H1 (cell line): ENCODE measurements at regions not wholly inside any gene's neighbourhood (a gene's known extent, or its start where the extent isn't known, plus 50 kb on each side); places are given as distances from the start of the nearest gene placed in this dataset.

Experiments used
- CTCF ChIA-PET: fragments of 300-600 bp; sonication (Branson Sonifier 250); formaldehyde crosslinking; loops from one replicate; lab custom pipeline; 2021; ENCODE audit not compliant: partially characterized antibody; lab: Charles Lee
- POLR2A ChIA-PET: fragments of 300-600 bp; sonication (Branson Sonifier 250); formaldehyde crosslinking; loops from one replicate; lab custom pipeline; 2021; ENCODE audit warnings: inconsistent platforms; ENCODE audit not compliant: partially characterized antibody; lab: Charles Lee
- DNase-seq, 2 experiments: peaks; one replicate each; pipeline versions ENCODE4 v3.0.0 to v3.0.0-alpha.2; 2010 to 2022; ENCODE audit warnings: low spot score in 2 of 2, low read depth in 1 of 2, mixed read lengths in 1 of 2
- FAIRE-seq: peaks from 2 replicates; lab custom pipeline; 2011; peaks lifted over from hg19 to GRCh38; lab: Jason Lieb, UNC
- H2AFZ ChIP-seq: 2 replicates; pipeline ENCODE4 v1.8.1; 2012; ENCODE audit warnings: low read length, inconsistent platforms
- H2AK5ac ChIP-seq: 2 replicates; pipeline ENCODE4 v1.6.1; 2013; ENCODE audit warnings: low read depth, low read length
- H2BK120ac ChIP-seq: replicated peaks from 2 replicates; pipeline ENCODE3; 2013; ENCODE audit warnings: low read depth, low read length, inconsistent platforms
- H2BK12ac ChIP-seq: 2 replicates; pipeline ENCODE4 v1.6.1; 2013; ENCODE audit warnings: low read depth, low read length
- H2BK15ac ChIP-seq: 2 replicates; pipeline ENCODE4 v1.6.1; 2013; ENCODE audit warnings: low read length
- H2BK20ac ChIP-seq: 2 replicates; pipeline ENCODE4 v1.6.1; 2013; ENCODE audit warnings: low read length
- H2BK5ac ChIP-seq: 2 replicates; pipeline ENCODE4 v1.6.1; 2013; ENCODE audit warnings: low read depth, low read length
- H3K14ac ChIP-seq: 2 replicates; pipeline ENCODE4 v1.6.1; 2013; ENCODE audit warnings: inconsistent platforms; ENCODE audit not compliant: insufficient read length
- H3K18ac ChIP-seq: 2 replicates; pipeline ENCODE4 v1.6.1; 2013; ENCODE audit warnings: low read length; ENCODE audit errors: extremely low read depth
- H3K23ac ChIP-seq: 2 replicates; pipeline ENCODE4 v1.6.1; 2013; ENCODE audit warnings: inconsistent platforms; ENCODE audit not compliant: insufficient read length
- H3K23me2 ChIP-seq: 2 replicates; pipeline ENCODE4 v1.6.1; 2013; ENCODE audit warnings: low read depth, low read length
- H3K27ac ChIP-seq: 2 replicates; pipeline ENCODE4 v1.6.1; 2011; ENCODE audit warnings: low read depth, low read length, inconsistent platforms
- H3K27me3 ChIP-seq, 4 experiments: replicated peaks in 1 of 4; 1 replicate in 1 of 4; 2 replicates in 3 of 4; pipeline versions ENCODE4 v1.6.1 to v1.8.1; 2011 to 2013; ENCODE audit warnings: low read length in 3 of 4, mild to moderate bottlenecking in 3 of 4, inconsistent platforms in 2 of 4, mixed read lengths in 2 of 4, moderate library complexity in 1 of 4; ENCODE audit not compliant: control insufficient read depth in 3 of 4, insufficient read depth in 3 of 4; ENCODE audit errors: extremely low read depth in 1 of 4
- H3K36me3 ChIP-seq, 4 experiments: 2 replicates each; pipeline versions ENCODE4 v1.6.1 to v1.8.1; 2011 to 2013; ENCODE audit warnings: mild to moderate bottlenecking in 4 of 4, low read length in 3 of 4, moderate library complexity in 2 of 4, control low read depth in 1 of 4, inconsistent platforms in 1 of 4; ENCODE audit not compliant: insufficient read depth in 4 of 4, control insufficient read depth in 2 of 4
- H3K4ac ChIP-seq: replicated peaks from 2 replicates; pipeline ENCODE3; 2013; ENCODE audit warnings: low read length, low read depth, mixed read lengths, inconsistent platforms; ENCODE audit not compliant: insufficient read length
- H3K4me1 ChIP-seq, 4 experiments: replicated peaks in 1 of 4; 1 replicate in 1 of 4; 2 replicates in 3 of 4; pipeline versions ENCODE4 v1.6.1 to v1.8.1; 2011 to 2013; ENCODE audit warnings: low read length in 3 of 4, inconsistent platforms in 2 of 4, mixed read lengths in 1 of 4; ENCODE audit not compliant: insufficient read depth in 4 of 4, control insufficient read depth in 3 of 4
- H3K4me2 ChIP-seq, 2 experiments: 2 replicates each; pipeline versions ENCODE4 v1.6.1 to v1.8.1; 2011 to 2013; ENCODE audit warnings: low read depth in 2 of 2, low read length in 2 of 2, control low read depth in 1 of 2, inconsistent platforms in 1 of 2, mild to moderate bottlenecking in 1 of 2; ENCODE audit not compliant: insufficient read depth in 1 of 2
- H3K4me3 ChIP-seq, 4 experiments: fragments of 200-600, 300-600 bp in 1 of 4; sonication (generic), shearing (Covaris generic), sonication (Bioruptor Twin) in 1 of 4; 2 replicates each; pipeline versions ENCODE4 v1.5.1 to v1.8.1; 2011 to 2016; ENCODE audit warnings: low read length in 4 of 4, low read depth in 3 of 4, control low read depth in 2 of 4, inconsistent platforms in 2 of 4, mild to moderate bottlenecking in 2 of 4, mixed read lengths in 1 of 4, moderate library complexity in 1 of 4; ENCODE audit not compliant: insufficient read depth in 2 of 4; ENCODE audit errors: extremely low read depth in 1 of 4
- H3K56ac ChIP-seq: replicated peaks from 2 replicates; pipeline ENCODE3; 2013; ENCODE audit warnings: low read depth, mild to moderate bottlenecking, mixed read lengths, low read length, inconsistent platforms; ENCODE audit not compliant: insufficient read length
- H3K79me1 ChIP-seq: 2 replicates; pipeline ENCODE4 v1.6.1; 2013; ENCODE audit warnings: low read depth, low read length, control low read depth
- H3K79me2 ChIP-seq, 2 experiments: 2 replicates each; pipeline versions ENCODE4 v1.6.1 to v1.8.1; 2012 to 2013; ENCODE audit warnings: low read length in 2 of 2, mild to moderate bottlenecking in 2 of 2, inconsistent platforms in 1 of 2; ENCODE audit not compliant: insufficient read depth in 2 of 2, control insufficient read depth in 1 of 2
- H3K9ac ChIP-seq, 4 experiments: replicated peaks in 1 of 4; 1 replicate in 1 of 4; 2 replicates in 3 of 4; pipeline versions ENCODE4 v1.6.1 to v1.8.1; 2011 to 2013; ENCODE audit warnings: low read depth in 3 of 4, low read length in 3 of 4, control low read depth in 2 of 4, mild to moderate bottlenecking in 2 of 4, moderate library complexity in 2 of 4, inconsistent platforms in 1 of 4; ENCODE audit errors: extremely low read depth in 1 of 4
- H3K9me3 ChIP-seq, 2 experiments: 2 replicates each; pipeline versions ENCODE4 v1.6.1 to v1.8.1; 2012 to 2013; ENCODE audit warnings: mild to moderate bottlenecking in 2 of 2, moderate library complexity in 2 of 2, control low read depth in 1 of 2, inconsistent platforms in 1 of 2, low read depth in 1 of 2, low read length in 1 of 2, mixed read lengths in 1 of 2; ENCODE audit not compliant: insufficient read depth in 2 of 2
- H4K20me1 ChIP-seq, 2 experiments: replicated peaks in 1 of 2; 2 replicates each; pipeline versions ENCODE3 to v1.8.1; 2011 to 2013; ENCODE audit warnings: inconsistent platforms in 2 of 2, low read length in 2 of 2, mild to moderate bottlenecking in 1 of 2; ENCODE audit not compliant: insufficient read depth in 2 of 2, control insufficient read depth in 1 of 2
- H4K5ac ChIP-seq: 2 replicates; pipeline ENCODE4 v1.6.1; 2013; ENCODE audit warnings: low read length, low read depth, mixed read lengths, inconsistent platforms; ENCODE audit not compliant: insufficient read length
- H4K8ac ChIP-seq: 2 replicates; pipeline ENCODE4 v1.8.0; 2013; ENCODE audit warnings: mild to moderate bottlenecking, moderate library complexity, low read length, inconsistent platforms; ENCODE audit not compliant: insufficient read depth; ENCODE audit errors: extremely low read depth
- H4K91ac ChIP-seq: replicated peaks from 2 replicates; pipeline ENCODE3; 2013; ENCODE audit warnings: low read length, mixed read lengths, inconsistent platforms; ENCODE audit not compliant: insufficient read length
- BACH1 ChIP-seq: IDR thresholded peaks from 2 replicates; pipeline ENCODE4 v1.6.1; 2012; ENCODE audit warnings: low read length, improper control_type of control experiment
- CBX5 ChIP-seq: fragments of 300-800, 300-1000 bp; sonication (generic); IDR thresholded peaks from 2 replicates; pipeline ENCODE4 v1.7.1; 2016; ENCODE audit warnings: antibody characterized with exemption, low read length, low read depth
- CHD2 ChIP-seq: IDR thresholded peaks from 2 replicates; pipeline ENCODE4 v1.6.1; 2012; ENCODE audit warnings: low read length, improper control_type of control experiment
- CTBP2 ChIP-seq: IDR thresholded peaks from 2 replicates; pipeline ENCODE4 v1.7.0; 2011; ENCODE audit warnings: borderline replicate concordance, mild to moderate bottlenecking, moderate library complexity, mixed read lengths, low read length; ENCODE audit not compliant: insufficient read depth, insufficient read length
- GABPA ChIP-seq: IDR thresholded peaks from 2 replicates; pipeline ENCODE4 v1.6.1; 2011; ENCODE audit warnings: mild to moderate bottlenecking, low read length, moderate library complexity, borderline replicate concordance; ENCODE audit not compliant: insufficient read depth
- KDM4A ChIP-seq: IDR thresholded peaks from one replicate; pipeline ENCODE4 v1.7.1; 2012; ENCODE audit warnings: low read depth, mild to moderate bottlenecking, moderate library complexity, low read length, inconsistent platforms; ENCODE audit not compliant: severe bottlenecking
- KDM5A ChIP-seq: fragments of 200-600 bp; IDR thresholded peaks from 2 replicates; pipeline ENCODE4 v1.7.1; 2012; ENCODE audit warnings: mild to moderate bottlenecking, low read length, inconsistent platforms, mixed read lengths
- POLR2AphosphoS5 ChIP-seq: IDR thresholded peaks from 2 replicates; pipeline ENCODE4 v1.6.1; 2011; ENCODE audit warnings: low read depth, low read length
- POU5F1 ChIP-seq: IDR thresholded peaks from 2 replicates; pipeline ENCODE4 v1.6.1; 2011; ENCODE audit warnings: low read depth, mild to moderate bottlenecking, low read length, moderate library complexity
- RBBP5 ChIP-seq: IDR thresholded peaks from 2 replicates; pipeline ENCODE4 v1.7.1; 2012; ENCODE audit warnings: low read depth, mild to moderate bottlenecking, inconsistent platforms, low read length, moderate library complexity, borderline replicate concordance
- RNF2 ChIP-seq: fragments of 200-900, 300-1000 bp; sonication (generic); IDR thresholded peaks from 2 replicates; pipeline ENCODE4 v1.7.1; 2016; ENCODE audit warnings: borderline replicate concordance, low read depth, mild to moderate bottlenecking, antibody characterized with exemption, low read length; ENCODE audit not compliant: poor library complexity, severe bottlenecking; ENCODE audit errors: missing control alignments
- SP4 ChIP-seq: IDR thresholded peaks from 2 replicates; pipeline ENCODE4 v1.6.1; 2012; ENCODE audit warnings: low read length, inconsistent platforms
- SRF ChIP-seq: IDR thresholded peaks from 2 replicates; pipeline ENCODE4 v1.6.1; 2011; ENCODE audit warnings: mild to moderate bottlenecking, low read depth, low read length, moderate library complexity
- TAF1 ChIP-seq: IDR thresholded peaks from 2 replicates; pipeline ENCODE4 v1.6.1; 2011; ENCODE audit warnings: mild to moderate bottlenecking, low read depth, low read length
- TBP ChIP-seq: IDR thresholded peaks from 2 replicates; pipeline ENCODE4 v1.6.1; 2011; ENCODE audit warnings: low read depth, low read length, improper control_type of control experiment
- TEAD4 ChIP-seq: IDR thresholded peaks from 2 replicates; pipeline ENCODE4 v1.6.1; 2012; ENCODE audit warnings: low read depth, low read length, inconsistent platforms, mixed read lengths
- WGBS, 2 experiments: shearing (Covaris generic) in 1 of 2; methylation state at CpG; one replicate each; pipeline versions ENCODE4 v1.1.6 to v1.1.7; 2013 to 2015; ENCODE audit warnings: low lambda C conversion rate in 2 of 2, mixed read lengths in 2 of 2, inconsistent platforms in 1 of 2, low coverage in 1 of 2, missing lambda C conversion rate in 1 of 2; ENCODE audit not compliant: insufficient replicate concordance in 2 of 2, insufficient coverage in 1 of 2, insufficient read length in 1 of 2; ENCODE audit errors: extremely low coverage in 1 of 2, missing lambda C conversion rate in 1 of 2; 5-methylcytosine and 5-hydroxymethylcytosine counted together

GRCh38 chr21:35298757-35299156, 249.7 kb upstream of the RUNX1 start:
- Histone ChIP-seq H3K4ac (no peak overlapping the region), H2BK15ac (no peak overlapping the region), H3K4me2 (no peak overlapping the region), H3K4me1 (peaks cover 0 to 10% (median 3%) of the 10 kb centered on the region in 4 experiments; a peak in 2 of 7 replicates), H4K5ac (no peak overlapping the region), H3K23me2 (0 out of 2 replicates have a peak, but pooled peaks cover 3% of the 10 kb centered on the region), H4K91ac (no peak overlapping the region), H3K9ac (no peak overlapping the region), H3K14ac (no peak overlapping the region), H3K9me3 (no peaks in the 10 kb centered on the region), H3K36me3 (no peaks in the 10 kb centered on the region), H2BK5ac (no peak overlapping the region), H2AK5ac (no peak overlapping the region), H3K56ac (no peak overlapping the region), H2BK12ac (no peak overlapping the region), H3K27ac (no peak overlapping the region), H3K18ac (no peak overlapping the region), H2AFZ (no peak overlapping the region), H4K8ac (no peak overlapping the region), H3K27me3 (no peaks in the 10 kb centered on the region; a peak in 1 of 7 replicates), H2BK20ac (no peak overlapping the region), H3K79me2 (no peaks in the 10 kb centered on the region), H3K23ac (no peak overlapping the region), H3K79me1 (no peaks in the 10 kb centered on the region), H3K4me3 (no peak overlapping the region), H2BK120ac (no peak overlapping the region), H4K20me1 (no peaks in the 10 kb centered on the region)
- no peak for DNase-seq
- WGBS, 2 experiments, result 91% methylated on average over 3 of the region's 3 CpGs; no CpG with 5 or more reads in 1 of the 2 experiments
- no peak for TF ChIP-seq POU5F1
- no peak for TF ChIP-seq RBBP5
- no peak for TF ChIP-seq POLR2AphosphoS5
- TF ChIP-seq KDM5A, result no peak
- no peak for TF ChIP-seq TEAD4
- no peak for TF ChIP-seq SP4
- TF ChIP-seq TBP, result no peak
- no peak for TF ChIP-seq KDM4A
- no peak for TF ChIP-seq CHD2
- TF ChIP-seq CBX5, result no peak
- no peak for TF ChIP-seq BACH1
- TF ChIP-seq RNF2, result no peak
- no peak for TF ChIP-seq GABPA
- no peak for TF ChIP-seq CTBP2
- no peak for TF ChIP-seq SRF
- no peak for TF ChIP-seq TAF1
- POLR2A ChIA-PET, result no interaction called here
- CTCF ChIA-PET, result interaction anchor here (0.8 to 1.2 kb wide), 2 partner anchors 12 to 605 kb away, joined by 3 to 4 read pairs; no protein-coding TSS in a partner anchor
- no peak for FAIRE-seq
